Fibroblast of upper back skin (primary cell): ENCODE measurements at regions not wholly inside any gene's neighbourhood (a gene's known extent, or its start where the extent isn't known, plus 50 kb on each side); places are given as distances from the start of the nearest gene placed in this dataset.

Experiments used
- DNase-seq: peaks from one replicate; pipeline ENCODE4 v3.0.0-alpha.2; 2013

GRCh38 chr17:34874478-34874877 is 86.8 kb downstream of the CCT6B start:
- DNase-seq, result no peak

- no peak for DNase-seq
Observed at GRCh38 chr17:34872640-34873039, 88.6 kb downstream of the CCT6B start.

GRCh38 chr17:34869641-34870040 is 91.6 kb downstream of the CCT6B start:
- no peak for DNase-seq

GRCh38 chr17:34865716-34866115 is 95.5 kb downstream of the CCT6B start:
- DNase-seq, result no peak

DNA sequence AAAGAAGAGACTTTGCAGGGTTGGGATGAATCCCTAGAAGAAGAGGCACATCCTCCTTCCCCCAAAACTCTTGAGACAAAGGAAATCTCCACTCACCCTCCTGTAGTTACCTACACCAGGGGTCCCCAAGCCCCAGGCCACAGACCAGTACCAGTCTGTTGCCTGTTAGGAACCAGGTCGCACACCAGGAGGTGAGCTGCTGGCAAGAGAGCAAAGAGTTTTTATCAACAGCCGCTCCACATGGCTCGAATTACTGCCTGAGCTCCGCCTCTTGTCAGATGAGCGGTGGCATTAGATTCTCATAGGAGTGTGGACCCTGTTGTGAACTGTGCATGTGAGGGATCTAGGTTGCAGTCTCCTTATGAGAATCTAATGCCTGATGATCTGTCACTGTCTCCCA is 98.9 kb downstream of the CCT6B start:
- no peak for DNase-seq

- DNase-seq, result no peak
Observed at GRCh38 chr17:34861864-34862263, 99.4 kb downstream of the CCT6B start.

GRCh38 chr17:34859652-34860051 is 101.6 kb downstream of the CCT6B start:
- DNase-seq, result no peak

DNA sequence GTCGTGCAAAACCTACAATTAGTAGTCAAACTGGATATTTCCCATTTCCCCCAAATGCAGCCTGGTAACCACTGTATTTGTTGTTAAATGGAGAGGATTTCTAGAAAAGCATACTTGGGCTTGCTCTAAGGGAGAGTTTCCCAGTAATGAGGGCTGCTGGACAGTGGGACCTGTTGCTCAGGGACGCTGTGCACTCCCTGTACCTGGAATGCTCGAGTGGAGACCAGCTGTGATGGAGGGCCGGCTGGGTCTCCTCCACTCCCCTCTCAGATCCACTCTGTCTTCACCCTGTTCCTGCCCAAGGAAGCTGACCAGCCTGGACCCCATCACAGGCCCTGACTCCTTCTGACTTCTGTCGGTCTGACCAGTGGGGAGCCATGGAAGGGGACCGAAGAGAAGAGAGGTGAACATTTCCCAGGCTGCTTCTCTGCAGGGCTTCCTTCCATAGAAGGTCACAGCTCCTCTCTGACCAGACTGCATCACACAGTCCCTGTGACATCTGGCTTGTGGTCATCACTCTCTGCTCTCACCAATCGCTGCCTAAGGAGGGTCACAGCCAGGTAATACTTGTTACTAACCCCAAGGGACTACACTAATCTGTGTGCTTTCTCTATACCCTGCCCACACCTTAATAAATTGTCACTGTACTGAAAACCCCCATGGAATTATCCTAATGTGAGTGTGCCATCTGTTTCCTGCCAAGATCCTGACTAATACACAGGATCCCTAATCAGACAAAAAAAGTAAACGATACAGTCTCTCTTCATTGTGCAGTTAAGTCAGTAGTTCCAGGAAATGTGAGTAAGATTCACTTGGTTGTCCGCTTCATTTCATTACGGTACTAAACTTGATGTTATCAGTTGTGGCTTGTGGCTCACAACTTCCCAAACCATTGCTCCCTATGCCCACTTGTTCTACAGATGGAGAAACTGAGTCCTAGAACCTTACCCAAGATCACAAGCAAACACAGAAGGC is 102.4 kb downstream of the CCT6B start:
- no peak for DNase-seq

DNA sequence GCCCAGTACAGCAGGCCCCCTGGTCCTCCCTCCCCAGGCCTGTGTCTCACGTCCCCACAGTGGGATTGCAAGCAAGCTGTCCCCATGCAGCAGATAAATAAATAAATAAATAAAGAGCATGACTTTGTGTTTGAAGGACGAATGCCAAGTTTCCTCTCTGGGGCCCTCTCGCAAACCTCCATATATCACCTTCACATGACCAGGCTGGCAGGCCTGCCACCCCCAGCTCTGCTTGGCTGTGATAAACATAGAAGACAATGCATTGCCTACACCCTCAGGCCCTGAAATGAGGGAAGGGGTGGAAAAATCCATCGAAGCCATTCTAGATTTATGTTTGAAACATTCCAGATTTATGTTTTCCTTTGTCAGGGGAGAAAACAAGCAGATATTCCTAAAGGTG is 107.3 kb downstream of the CCT6B start:
- no peak for DNase-seq

GRCh38 chr17:34852614-34853013 is 108.6 kb downstream of the CCT6B start:
- DNase-seq, result no peak

DNA sequence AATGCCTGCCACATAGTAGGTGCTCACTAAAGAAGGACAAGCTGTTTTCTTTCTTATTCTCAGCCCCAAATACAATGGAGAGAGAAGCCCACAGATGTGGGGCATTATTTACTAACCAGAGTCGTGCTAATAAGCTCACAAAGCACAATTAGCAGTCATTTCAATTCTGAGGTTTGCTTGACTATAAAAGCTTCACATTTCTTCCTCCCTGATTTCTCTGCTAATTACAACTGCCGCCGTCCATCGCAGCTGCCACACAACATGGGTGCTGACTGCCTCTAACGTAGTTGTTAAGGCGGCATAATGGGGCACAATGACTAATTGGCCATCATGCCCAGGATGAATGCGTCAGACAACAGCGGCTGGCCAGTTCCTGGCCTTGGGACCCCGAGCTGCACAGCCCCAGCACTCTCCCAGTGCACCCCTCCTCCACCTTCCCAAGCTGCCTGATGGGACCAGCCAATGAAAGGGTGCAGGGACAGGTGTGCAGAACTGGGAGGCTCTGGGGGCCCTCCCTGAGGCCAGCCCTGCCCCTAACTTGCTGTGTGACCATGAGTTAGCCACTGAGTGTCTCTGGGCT is 109.2 kb downstream of the CCT6B start:
- no peak for DNase-seq

DNA sequence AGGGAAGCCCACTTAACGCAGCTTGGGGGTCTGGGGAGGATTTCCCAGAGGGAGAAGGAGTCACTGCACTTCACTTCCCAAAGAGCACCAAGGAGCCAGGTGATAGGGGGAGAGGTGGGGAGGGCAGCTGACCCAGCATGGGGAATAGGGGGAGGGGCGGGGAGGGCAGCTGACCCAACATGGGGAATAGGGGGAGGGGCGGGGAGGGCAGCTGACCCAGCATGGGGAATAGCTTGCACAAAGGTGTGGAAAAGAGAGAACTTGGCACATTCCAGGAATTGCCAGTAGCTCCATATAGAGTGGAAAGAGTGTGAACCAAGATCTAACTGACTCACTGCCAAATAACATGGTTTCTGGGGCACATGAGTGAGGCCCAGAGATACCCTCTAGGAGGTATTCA is 110.3 kb downstream of the CCT6B start:
- no peak for DNase-seq

DNA sequence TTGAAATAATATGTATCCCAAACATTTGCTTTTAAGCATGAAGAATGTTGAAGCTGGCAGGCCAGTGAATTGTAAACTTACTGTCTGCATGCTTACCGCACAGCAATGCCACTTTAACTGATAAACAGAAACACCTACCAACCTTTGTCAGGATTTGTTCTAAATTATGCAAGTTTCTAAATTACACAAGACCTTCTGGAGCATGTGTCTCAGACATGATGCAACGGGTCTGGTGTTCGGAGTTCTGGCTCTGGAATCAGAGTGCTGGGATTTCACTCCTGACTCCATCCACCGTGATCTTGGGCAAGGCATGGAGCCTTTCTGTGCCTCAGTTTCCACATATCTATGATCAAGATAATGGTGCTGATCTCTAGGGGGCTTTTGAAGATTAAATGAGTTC is 111.2 kb downstream of the CCT6B start:
- no peak for DNase-seq

DNA sequence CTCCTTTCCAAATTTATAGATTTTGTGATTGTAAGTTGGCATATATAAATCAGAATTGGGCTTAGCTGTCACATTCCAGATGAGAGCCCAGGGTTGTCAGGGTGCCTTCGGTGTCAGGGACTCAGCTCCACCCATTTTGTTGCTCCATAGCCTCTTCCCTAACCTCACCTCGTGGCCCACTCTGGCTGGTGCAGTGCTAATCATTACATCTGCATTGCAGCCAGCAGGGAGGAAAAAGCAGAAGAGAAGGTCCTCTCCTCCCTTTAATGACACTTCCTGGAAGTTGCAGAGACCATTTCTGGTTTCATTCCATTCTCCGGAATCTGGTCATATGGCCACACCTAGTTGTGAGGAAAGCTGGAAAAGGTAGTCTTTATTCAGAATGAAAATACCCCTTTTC is 113.3 kb downstream of the CCT6B start:
- DNase-seq, result no peak

DNA sequence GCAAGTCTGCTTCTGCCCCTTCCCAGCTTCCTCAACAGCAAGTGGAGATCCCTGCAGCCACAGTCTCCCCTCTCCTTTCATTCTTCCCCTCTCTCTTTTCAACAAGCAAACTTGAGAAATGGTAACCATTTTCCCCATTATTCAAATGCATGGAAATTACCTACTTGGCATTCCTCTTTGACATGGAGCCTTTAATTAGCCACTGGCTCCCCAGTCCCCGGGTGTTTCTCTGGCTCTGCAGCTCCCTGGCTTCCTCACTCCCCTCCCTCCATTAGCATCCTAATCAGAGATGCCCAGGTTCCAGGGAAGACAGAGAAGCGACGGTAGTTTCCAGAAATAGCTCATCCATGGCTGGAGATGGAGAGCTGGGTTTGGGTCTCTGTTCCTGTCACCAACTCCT is 116.0 kb downstream of the CCT6B start:
- DNase-seq, result no peak

DNA sequence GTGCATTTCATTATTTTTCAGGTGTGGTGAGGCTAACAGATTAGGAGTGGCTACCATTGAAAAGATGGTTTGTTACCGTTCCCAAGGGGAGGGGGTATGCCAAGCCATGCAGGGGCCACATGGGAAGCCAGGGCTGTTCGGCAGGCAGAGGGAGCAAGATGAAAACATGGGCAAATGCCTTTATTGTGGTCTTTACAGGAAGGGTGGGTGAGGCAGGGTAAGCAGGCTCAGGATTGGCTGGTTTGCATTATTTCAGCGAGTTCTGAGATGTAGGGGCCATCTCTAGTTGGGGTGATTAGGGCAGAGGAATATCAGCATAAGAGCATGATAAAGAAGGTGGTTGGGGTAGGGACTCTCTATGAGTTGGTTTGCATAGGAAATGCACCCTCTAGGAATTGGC is 117.6 kb downstream of the CCT6B start:
- no peak for DNase-seq

DNA sequence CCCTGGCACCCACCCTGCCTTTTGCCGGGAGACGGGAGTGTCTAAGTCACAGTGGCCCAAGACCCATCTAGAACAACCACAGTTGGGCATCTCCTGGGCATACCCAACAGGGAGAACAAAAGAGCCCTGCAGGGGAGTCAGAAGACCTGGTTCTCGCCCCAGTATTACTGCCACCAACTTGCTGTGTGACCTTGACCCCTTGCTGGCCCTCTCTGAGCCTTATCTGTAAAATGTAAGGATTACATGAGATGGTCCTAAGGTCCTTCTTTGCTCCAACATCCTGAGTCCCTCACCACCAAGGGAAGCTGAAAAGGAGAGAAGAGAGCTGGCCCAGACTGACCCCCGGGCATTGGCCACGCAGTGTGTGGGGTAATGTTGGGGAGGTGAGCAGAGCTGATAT is 119.0 kb downstream of the CCT6B start:
- DNase-seq, result no peak

DNA sequence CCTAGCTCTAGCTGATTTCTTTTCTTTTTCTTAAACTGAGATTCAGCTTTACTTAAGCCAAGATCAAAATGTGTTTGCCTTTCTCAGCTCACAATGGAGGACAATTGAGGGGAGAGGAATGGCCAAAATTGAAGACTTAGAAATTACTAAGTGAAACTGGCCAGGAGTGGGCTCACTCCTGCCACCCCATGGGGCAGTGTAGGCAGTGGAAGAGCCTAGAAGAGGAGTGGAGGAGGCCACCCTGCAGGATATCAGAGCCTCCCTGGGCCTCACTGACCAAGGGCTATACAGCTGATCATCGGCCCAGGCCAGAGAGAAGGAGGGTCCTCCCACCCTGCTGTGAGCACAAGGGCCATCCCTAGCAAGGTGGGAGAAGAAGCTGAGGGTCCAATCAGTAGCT is 119.8 kb downstream of the CCT6B start:
- DNase-seq, result no peak

- DNase-seq, result no peak
Observed at GRCh38 chr17:34840750-34841149, 120.5 kb downstream of the CCT6B start.

- no peak for DNase-seq
Observed at GRCh38 chr17:34837876-34838478, 123.3 kb downstream of the CCT6B start.

DNA sequence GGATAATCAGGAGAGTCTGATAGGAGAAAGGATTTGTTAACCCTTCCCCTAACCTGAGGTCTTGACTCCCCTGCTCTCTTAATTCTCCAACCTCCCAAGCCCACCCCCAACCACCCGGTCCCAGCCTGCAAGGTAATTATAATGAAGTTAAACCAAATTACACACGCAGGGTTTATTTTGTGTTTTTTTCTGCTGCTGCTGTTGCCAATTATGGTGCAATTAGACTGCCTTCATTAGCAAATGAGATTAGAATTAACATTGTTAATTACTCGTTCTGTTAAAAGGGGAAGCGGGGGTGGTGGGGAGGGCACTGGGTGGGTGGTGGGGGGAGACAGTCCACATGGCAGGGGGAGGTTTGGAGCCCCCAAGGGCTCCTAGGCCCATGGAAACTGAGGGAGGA is 128.9 kb downstream of the CCT6B start:
- DNase-seq, result no peak

DNA sequence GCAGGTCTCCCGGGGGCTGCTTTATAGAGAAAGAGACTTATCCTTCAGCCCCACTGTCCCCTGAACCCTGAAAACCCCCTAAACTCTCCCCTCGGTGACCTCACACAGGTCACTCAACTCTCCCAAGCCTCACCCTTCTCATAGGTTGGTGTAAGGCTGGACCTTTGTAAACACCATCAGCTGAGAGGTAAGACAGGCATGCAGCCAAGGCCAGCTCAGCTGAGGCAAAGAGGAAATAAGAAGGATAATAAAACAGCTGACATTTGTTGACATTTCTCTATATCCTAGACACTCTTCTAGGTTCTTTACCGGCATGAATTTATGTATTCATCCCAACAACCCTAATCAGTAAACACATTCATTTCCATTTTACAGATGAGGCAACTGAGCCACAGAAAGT is 134.3 kb downstream of the CCT6B start:
- no peak for DNase-seq

- no peak for DNase-seq
Observed at GRCh38 chr17:34826332-34826731, 134.9 kb downstream of the CCT6B start.

- no peak for DNase-seq
Observed at GRCh38 chr17:34825884-34826283, 135.4 kb downstream of the CCT6B start.
